C4-2B (cell line): ENCODE measurements at regions not wholly inside any gene's neighbourhood (a gene's known extent, or its start where the extent isn't known, plus 50 kb on each side); places are given as distances from the start of the nearest gene placed in this dataset.

Source experiments
- H3K27ac ChIP-seq: fragments of 450-650 bp; 2 replicates; pipeline ENCODE4 v1.5.1; 2017
- CTCF ChIP-seq: fragments of 450-650 bp; conservative IDR thresholded peaks from 2 replicates; pipeline ENCODE4 v1.5.1; 2017; ENCODE audit warnings: mild to moderate bottlenecking
- ZFX ChIP-seq: fragments of 450-650 bp; IDR thresholded peaks from 2 replicates; pipeline ENCODE4 v1.6.1; 2017

GRCh38 chr6:11358904-11359830 is 126.7 kb upstream of the NEDD9 start:
- TF ChIP-seq CTCF (no peak), ZFX (no peak)
- no peak overlapping the region for H3K27ac ChIP-seq

- peak overlapping the region; percentile 65 for H3K27ac ChIP-seq
- no peak for TF ChIP-seq CTCF
- no peak for TF ChIP-seq ZFX
These were observed 124.8 kb upstream of the NEDD9 start for GRCh38 chr6:11357285-11357684.

- TF ChIP-seq CTCF = no peak
- TF ChIP-seq ZFX = 0 out of 2 replicates have a peak, but pooled peaks have one; percentile 8
These were observed 124.1 kb upstream of the NEDD9 start for GRCh38 chr6:11356404-11357155.

GRCh38 chr6:11353921-11354389 is 121.5 kb upstream of the NEDD9 start:
- TF ChIP-seq CTCF (no peak), ZFX (no peak)
- no peak overlapping the region for H3K27ac ChIP-seq

More at GRCh38 chr6:11356404-11357155, 124.1 kb upstream of the NEDD9 start:
- peak overlapping the region; percentile 65 for H3K27ac ChIP-seq

GRCh38 chr6:11350294-11350693 is 117.8 kb upstream of the NEDD9 start:
- no peak overlapping the region for H3K27ac ChIP-seq
- no peak for TF ChIP-seq ZFX
- TF ChIP-seq CTCF = no peak

- TF ChIP-seq CTCF (no peak), ZFX (no peak)
- no peak overlapping the region for H3K27ac ChIP-seq
These were observed 117.4 kb upstream of the NEDD9 start for GRCh38 chr6:11349880-11350279.

- H3K27ac ChIP-seq = no peak overlapping the region
- no peak for TF ChIP-seq CTCF
- no peak for TF ChIP-seq ZFX
These were observed 114.0 kb upstream of the NEDD9 start for GRCh38 chr6:11346516-11346915.
